GM18867 (cell line): ENCODE measurements at regions not wholly inside any gene's neighbourhood (a gene's known extent, or its start where the extent isn't known, plus 50 kb on each side); places are given as distances from the start of the nearest gene placed in this dataset.
"Not testable (repeated sequence)": the region's sequence is repeated elsewhere in the genome, so short reads cannot be mapped to it uniquely, and the experiment has no call there.

Experiments
- ATAC-seq: cut with Tn5 transposase; IDR thresholded peaks from one replicate; pipeline ENCODE4 v1.9.1; 2021; ENCODE audit warnings: mild to moderate bottlenecking, moderate library complexity; ENCODE audit not compliant: unreplicated experiment

- no peak for ATAC-seq
Observed at GRCh38 chr5:99765011-99765410, 770.2 kb upstream of the FAM174A start.

GRCh38 chr5:99763021-99763774 is 772.0 kb upstream of the FAM174A start:
- ATAC-seq: no peak

- ATAC-seq: no peak
Observed at GRCh38 chr5:99747342-99747741, 787.8 kb upstream of the FAM174A start.

- ATAC-seq: not testable (repeated sequence)
Observed at GRCh38 chr5:99733146-99733545, 802.0 kb upstream of the FAM174A start.

GRCh38 chr5:99730653-99731052 is 801.8 kb upstream of the CHD1 start:
- not testable (repeated sequence) for ATAC-seq

- ATAC-seq: no peak
Observed at GRCh38 chr5:99724732-99725290, 796.0 kb upstream of the CHD1 start.

DNA sequence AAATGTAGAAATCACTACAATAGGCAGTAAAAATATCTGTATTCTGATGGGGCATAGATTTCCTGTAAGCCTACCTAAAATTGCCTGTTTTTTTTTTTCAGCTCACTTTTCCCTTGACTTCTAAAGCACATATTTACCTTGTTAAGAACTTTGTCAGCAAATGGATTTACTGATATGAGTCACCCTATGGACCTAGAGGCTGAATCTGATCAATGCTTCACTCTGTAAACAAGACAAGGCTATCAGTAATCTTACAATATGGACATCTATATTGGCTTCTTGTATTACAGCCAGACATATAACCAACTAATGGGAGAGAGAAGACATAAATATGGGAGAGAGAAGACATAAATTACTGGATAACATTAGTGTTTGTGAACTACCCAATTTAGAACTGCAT is 792.7 kb upstream of the CHD1 start:
- no peak for ATAC-seq

GRCh38 chr5:99715921-99716320 is 787.1 kb upstream of the CHD1 start:
- no peak for ATAC-seq

- no peak for ATAC-seq
Observed at GRCh38 chr5:99706160-99706559, 777.4 kb upstream of the CHD1 start.

DNA sequence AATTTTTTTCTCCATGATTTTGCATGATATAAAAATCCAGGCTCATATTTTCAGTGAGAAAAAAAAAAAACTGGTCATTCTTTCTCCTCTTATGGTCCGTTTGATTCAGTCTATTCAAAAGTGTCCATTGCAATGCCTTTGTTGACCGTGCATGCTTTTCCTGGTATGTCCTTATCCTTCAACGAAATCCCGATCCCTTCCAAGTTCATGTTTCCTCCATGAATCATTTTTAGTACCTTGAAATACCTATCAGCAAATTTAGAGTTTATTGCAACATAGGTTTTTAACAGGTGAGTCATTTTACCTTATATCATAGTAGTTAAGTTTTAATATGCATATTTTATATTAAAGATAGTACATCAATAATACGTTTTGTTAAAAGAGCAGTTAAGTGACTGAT is 773.8 kb upstream of the CHD1 start:
- no peak for ATAC-seq

DNA sequence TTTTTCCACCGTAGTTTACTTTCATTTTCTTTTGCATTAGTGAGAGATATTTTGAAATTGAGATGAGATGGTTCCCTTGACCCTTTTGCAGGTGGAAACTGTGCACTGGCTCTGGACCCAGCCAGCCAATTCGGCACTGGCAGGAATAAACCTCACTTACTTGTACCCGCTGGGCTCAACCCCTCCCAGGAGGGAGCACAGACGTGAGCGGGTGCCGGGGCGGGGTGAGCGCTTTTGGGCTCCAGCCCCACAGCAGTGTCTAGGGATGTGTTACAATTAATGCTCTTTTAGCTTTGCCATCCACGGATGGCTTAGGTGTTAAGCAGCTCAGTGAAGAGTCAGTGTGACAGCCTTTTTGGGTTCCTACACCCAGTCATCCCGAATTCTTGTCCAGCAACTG is 766.1 kb upstream of the CHD1 start:
- ATAC-seq: no peak

DNA sequence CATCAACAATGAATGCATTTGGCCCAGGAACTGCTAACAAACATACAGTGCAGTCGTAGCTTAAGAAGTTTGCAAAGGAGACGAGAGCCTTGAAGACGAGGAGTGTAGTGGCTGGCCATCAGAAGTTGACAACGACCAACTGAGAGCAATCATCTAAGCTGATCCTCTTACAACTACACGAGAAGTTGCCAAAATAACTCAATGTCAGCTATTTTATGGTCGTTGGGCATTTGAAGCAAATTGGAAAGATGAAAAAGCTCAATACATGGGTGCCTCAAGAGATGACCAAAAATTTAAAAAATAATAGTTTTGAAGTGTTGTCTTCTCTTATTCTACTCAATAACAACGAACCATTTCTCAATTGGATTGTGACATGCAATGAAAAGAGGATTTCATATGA is 757.7 kb upstream of the CHD1 start:
- no peak for ATAC-seq

DNA sequence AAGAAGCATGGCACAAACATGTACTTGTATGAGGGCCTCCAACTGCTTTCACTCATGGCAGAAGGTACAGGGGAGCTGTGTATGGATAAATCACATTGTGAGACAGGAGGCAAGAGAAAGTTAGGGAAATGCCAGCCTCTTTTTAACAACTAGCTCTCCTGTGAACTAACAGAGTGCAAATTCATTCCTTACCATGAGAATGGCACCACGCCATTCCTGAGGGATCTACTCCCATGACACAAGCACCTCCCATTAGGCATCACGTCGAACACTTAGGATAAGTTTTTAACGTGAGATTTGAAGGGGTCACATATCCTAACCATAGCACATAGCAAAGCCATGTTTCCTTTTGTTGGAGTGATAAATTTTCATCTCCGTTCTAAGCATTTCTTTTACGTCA is 747.2 kb upstream of the CHD1 start:
- ATAC-seq: no peak

GRCh38 chr5:99674101-99674500 is 745.3 kb upstream of the CHD1 start:
- ATAC-seq: no peak

DNA sequence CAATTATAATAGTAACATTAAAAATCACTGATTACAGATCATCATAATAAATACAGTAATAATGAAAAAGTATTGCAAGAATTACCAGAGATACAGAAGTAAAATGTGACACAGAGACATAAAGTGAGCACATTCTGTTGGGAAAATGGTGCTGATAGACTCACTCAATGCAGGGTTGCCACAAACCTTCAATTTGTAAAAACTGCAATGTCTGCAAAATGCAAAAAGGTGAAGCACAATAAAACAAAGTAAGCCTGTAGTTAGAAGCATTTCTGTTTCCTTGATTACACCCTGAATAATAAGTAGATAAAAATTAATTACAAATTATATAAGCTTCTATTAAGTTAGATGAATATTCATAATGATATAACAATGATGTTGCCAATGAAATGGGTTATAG is 736.2 kb upstream of the CHD1 start:
- no peak for ATAC-seq

- ATAC-seq: no peak
Observed at GRCh38 chr5:99651298-99651697, 722.5 kb upstream of the CHD1 start.

- ATAC-seq: no peak
Observed at GRCh38 chr5:99646011-99646647, 717.3 kb upstream of the CHD1 start.

- ATAC-seq: no peak
Observed at GRCh38 chr5:99644822-99645221, 716.0 kb upstream of the CHD1 start.

DNA sequence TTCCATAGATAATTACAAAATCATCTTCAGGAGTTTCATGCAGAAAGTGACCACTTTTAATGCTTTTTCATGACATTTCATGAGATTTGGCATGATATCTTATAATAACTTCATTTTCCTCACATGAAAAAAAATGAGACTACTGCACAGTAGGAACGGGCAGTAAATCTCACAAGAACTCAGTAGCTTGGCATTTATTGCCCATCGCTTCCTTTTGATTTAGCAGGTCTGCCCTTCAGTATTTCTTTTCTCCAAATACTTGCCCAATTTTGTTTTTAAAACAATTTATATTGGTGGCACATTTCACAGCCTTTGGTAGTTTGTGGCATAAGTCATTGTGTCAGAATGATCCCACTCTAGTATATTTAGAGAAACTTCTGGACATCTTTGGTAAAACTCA is 711.8 kb upstream of the CHD1 start:
- ATAC-seq: no peak

DNA sequence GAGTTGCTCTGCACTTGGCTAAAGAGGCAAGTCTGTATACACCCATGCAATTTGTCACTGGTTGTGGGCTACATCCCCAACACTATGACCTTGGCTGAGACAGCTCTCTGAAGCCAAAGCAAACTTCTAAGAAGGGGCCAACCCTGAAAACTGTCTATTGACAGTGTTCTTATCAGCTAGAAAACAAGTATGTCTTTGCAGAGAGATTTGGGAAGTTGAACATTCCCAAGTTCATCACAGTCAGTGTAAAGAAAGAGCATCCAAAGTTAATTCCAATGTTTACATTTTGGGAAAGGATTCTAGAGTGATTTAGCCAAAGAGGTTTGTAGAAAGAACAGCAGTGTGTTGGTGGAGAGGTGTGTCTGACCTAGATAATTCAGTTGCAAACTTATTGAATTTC is 711.1 kb upstream of the CHD1 start:
- ATAC-seq: no peak

DNA sequence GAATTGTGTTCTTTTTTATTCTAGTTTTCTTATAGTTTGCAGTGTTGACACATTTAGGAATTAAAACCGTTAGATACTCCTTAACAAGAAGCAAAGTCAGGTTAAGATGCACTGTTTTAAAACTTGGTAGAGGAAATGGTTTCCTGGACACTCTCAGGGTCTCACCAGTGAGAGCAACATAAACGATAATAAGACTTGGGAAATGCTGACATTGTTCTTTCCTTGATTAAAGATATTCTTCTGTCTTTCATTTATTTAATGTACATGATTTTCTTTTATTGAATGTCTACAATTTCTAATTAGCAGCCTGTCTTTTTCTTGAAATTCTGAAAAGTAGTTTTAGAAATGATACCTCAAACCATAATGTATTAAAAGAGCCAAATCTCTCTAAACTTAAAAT is 707.9 kb upstream of the CHD1 start:
- ATAC-seq: no peak
